ENCODE measurements at regions not wholly inside any gene's neighbourhood (a gene's known extent, or its start where the extent isn't known, plus 50 kb on each side); places are given as distances from the start of the nearest gene placed in this dataset.

DNA sequence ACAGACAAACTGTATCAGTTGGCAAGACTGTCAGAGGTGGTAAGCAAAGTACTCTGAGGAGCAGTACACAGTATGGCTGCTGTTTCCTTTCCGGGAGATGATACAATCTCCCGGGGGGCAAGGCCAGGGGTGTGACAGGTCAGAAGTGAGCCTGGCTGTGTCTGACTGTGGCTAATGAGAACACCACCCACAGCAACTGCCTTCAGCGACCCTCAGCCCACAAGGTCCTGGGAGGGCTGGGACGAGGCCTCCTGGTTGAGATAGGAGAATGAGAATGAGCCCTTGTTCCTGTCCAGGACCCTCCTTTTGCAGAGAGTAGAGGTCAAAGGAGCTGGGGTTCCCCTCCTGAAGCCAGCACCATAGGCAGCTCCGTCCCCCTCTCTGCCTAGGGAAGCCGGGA is 421.7 kb downstream of the TCERG1L start:
- H3K14ac ChIP-seq (ENCODE audit: insufficient read depth, low read length): no peak overlapping the region; the same call in 1 of the 2 replicates
- no peak overlapping the region for H3K4ac ChIP-seq (ENCODE audit: low read depth, low read length)
- TF ChIP-seq, protein P1, sequence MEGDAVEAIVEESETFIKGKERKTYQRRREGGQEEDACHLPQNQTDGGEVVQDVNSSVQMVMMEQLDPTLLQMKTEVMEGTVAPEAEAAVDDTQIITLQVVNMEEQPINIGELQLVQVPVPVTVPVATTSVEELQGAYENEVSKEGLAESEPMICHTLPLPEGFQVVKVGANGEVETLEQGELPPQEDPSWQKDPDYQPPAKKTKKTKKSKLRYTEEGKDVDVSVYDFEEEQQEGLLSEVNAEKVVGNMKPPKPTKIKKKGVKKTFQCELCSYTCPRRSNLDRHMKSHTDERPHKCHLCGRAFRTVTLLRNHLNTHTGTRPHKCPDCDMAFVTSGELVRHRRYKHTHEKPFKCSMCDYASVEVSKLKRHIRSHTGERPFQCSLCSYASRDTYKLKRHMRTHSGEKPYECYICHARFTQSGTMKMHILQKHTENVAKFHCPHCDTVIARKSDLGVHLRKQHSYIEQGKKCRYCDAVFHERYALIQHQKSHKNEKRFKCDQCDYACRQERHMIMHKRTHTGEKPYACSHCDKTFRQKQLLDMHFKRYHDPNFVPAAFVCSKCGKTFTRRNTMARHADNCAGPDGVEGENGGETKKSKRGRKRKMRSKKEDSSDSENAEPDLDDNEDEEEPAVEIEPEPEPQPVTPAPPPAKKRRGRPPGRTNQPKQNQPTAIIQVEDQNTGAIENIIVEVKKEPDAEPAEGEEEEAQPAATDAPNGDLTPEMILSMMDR (conservative IDR thresholded peaks at IDR 0.05): no peak
- H4K5ac ChIP-seq (ENCODE audit: insufficient read length, low read depth, low read length): no peak overlapping the region
- no peak overlapping the region for H4K91ac ChIP-seq (ENCODE audit: insufficient read length, low read depth, low read length)
- Mint-ChIP-seq H3K27ac (no peak overlapping the region), H3K4me1 (peaks cover 0 to 10% of the 10 kb centered on the region in 2 experiments; a peak in 3 of 4 replicates), H3K36me3 (ENCODE audit: insufficient read depth in 1 of 3, low read depth in 3 of 3) (no peaks in the 10 kb centered on the region), H3K4me3 (no peak overlapping the region), H3K27me3 (ENCODE audit: low read depth) (no peaks in the 10 kb centered on the region; the same call in 1 of the 2 replicates), H3K9me3 (no peaks in the 10 kb centered on the region; a peak in 1 of 5 replicates)
- H4K8ac ChIP-seq (replicated peaks; ENCODE audit: insufficient read length, low read depth, low read length): no peak overlapping the region
- no peak overlapping the region for H2BK12ac ChIP-seq (ENCODE audit: insufficient read length, low read depth, low read length)
- no peak overlapping the region for H3K56ac ChIP-seq (ENCODE audit: insufficient read length, low read depth, low read length)
- no peak overlapping the region for H2AK5ac ChIP-seq (ENCODE audit: insufficient read length, low read length)
- H3K27me3 ChIP-seq (ENCODE audit: insufficient read depth, low read length): no peaks in the 10 kb centered on the region
- H4K20me1 ChIP-seq (ENCODE audit: control insufficient read depth, insufficient read depth, insufficient read length): no peaks in the 10 kb centered on the region
- no peak overlapping the region for H3K27ac ChIP-seq (ENCODE audit: insufficient read length, low read depth, low read length)
- H2AFZ ChIP-seq (ENCODE audit: low read length): no peak overlapping the region
- H3K79me1 ChIP-seq (ENCODE audit: insufficient read depth, low read depth, low read length, poor library complexity, severe bottlenecking): no peaks in the 10 kb centered on the region
- no peaks in the 10 kb centered on the region for H3K9me3 ChIP-seq (ENCODE audit: control insufficient read depth, low read depth, low read length)
- no peak overlapping the region for H2BK5ac ChIP-seq (ENCODE audit: insufficient read length, low read length)
- no CpG with 5 or more reads among the region's 6 CpGs for WGBS (ENCODE audit: extremely low coverage, insufficient read length, low lambda C conversion rate)
- no peak overlapping the region for H3K18ac ChIP-seq (ENCODE audit: insufficient read length, low read depth, low read length)
- no peak overlapping the region for H3T11ph ChIP-seq (ENCODE audit: low read length)
- H2BK15ac ChIP-seq (ENCODE audit: low read depth, low read length): no peak overlapping the region
- H2BK120ac ChIP-seq (ENCODE audit: low read depth, low read length, poor library complexity, severe bottlenecking): no peak overlapping the region
- H3K4me1 ChIP-seq (ENCODE audit: insufficient read depth, low read length): no peaks in the 10 kb centered on the region
- no peak overlapping the region for H3K23ac ChIP-seq (ENCODE audit: insufficient read length, low read depth, low read length)
- H3K9ac ChIP-seq (ENCODE audit: extremely low read depth, insufficient read length, low read length): no peak overlapping the region
- no peak overlapping the region for H3K4me2 ChIP-seq (ENCODE audit: insufficient read depth, insufficient read length, low read length)
- H3K23me2 ChIP-seq (ENCODE audit: insufficient read length, low read depth, low read length, poor library complexity, severe bottlenecking): no peaks in the 10 kb centered on the region
- H3K79me2 ChIP-seq (ENCODE audit: insufficient read depth, low read length): no peaks in the 10 kb centered on the region
- DNase-seq: no peak
- no peak overlapping the region for H2BK20ac ChIP-seq (ENCODE audit: low read depth, low read length, poor library complexity, severe bottlenecking)

All from H9 (cell line).